ENCODE measurements at regions not wholly inside any gene's neighbourhood (a gene's known extent, or its start where the extent isn't known, plus 50 kb on each side); places are given as distances from the start of the nearest gene placed in this dataset.

GRCh38 chr6:23465912-23466311 lies 660.1 kb upstream of the NRSN1 start:
- TF ChIP-seq CTCF (conservative IDR thresholded peaks at IDR 0.05; ENCODE audit: low read length), result no peak
- no peak overlapping the region for H3K4me3 ChIP-seq (ENCODE audit: low read length)
- no peak for DNase-seq (ENCODE audit: low read depth)

- DNase-seq (ENCODE audit: low read depth), result no peak
- TF ChIP-seq CTCF (conservative IDR thresholded peaks at IDR 0.05; ENCODE audit: low read length), result no peak
Observed at GRCh38 chr6:23477586-23477985, 648.4 kb upstream of the NRSN1 start.

GRCh38 chr6:23478312-23478711 lies 647.7 kb upstream of the NRSN1 start:
- no peak for TF ChIP-seq CTCF (conservative IDR thresholded peaks at IDR 0.05; ENCODE audit: low read length)
- DNase-seq (ENCODE audit: low read depth), result no peak
- H3K4me3 ChIP-seq (ENCODE audit: low read length), result no peak overlapping the region

More at GRCh38 chr6:23477586-23477985, 648.4 kb upstream of the NRSN1 start:
- no peak overlapping the region for H3K4me3 ChIP-seq (ENCODE audit: low read length)

GRCh38 chr6:23483896-23484295 lies 642.1 kb upstream of the NRSN1 start:
- no peak overlapping the region for H3K4me3 ChIP-seq (ENCODE audit: low read length)
- no peak for DNase-seq (ENCODE audit: low read depth)
- TF ChIP-seq CTCF (conservative IDR thresholded peaks at IDR 0.05; ENCODE audit: low read length), result no peak

DNA sequence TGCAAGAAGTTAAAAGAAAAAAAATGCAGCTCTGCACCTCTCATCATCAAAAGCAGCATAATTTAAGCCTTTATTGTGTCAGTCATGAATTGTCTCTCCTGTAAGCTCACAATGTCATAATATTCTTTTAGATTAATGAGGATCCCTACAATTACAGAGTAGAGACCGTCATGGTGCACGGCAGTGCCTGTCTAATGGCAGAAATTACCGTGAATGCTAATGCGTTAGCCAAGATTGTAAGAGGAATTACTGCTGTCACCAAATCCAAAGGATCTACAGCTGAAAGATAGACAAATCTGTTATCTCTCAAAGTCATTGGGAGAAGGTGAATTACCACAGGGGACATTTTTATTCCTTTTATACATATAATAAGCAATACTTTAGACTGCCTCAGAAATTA lies 631.6 kb upstream of the NRSN1 start:
- no peak for TF ChIP-seq CTCF (conservative IDR thresholded peaks at IDR 0.05; ENCODE audit: low read length)
- no peak overlapping the region for H3K4me3 ChIP-seq (ENCODE audit: low read length)
- DNase-seq (ENCODE audit: low read depth), result no peak

- H3K4me3 ChIP-seq (ENCODE audit: low read length), result no peak overlapping the region
- no peak for TF ChIP-seq CTCF (conservative IDR thresholded peaks at IDR 0.05; ENCODE audit: low read length)
- DNase-seq (ENCODE audit: low read depth), result peak; percentile 25
Observed at GRCh38 chr6:23498013-23498412, 628.0 kb upstream of the NRSN1 start.

DNA sequence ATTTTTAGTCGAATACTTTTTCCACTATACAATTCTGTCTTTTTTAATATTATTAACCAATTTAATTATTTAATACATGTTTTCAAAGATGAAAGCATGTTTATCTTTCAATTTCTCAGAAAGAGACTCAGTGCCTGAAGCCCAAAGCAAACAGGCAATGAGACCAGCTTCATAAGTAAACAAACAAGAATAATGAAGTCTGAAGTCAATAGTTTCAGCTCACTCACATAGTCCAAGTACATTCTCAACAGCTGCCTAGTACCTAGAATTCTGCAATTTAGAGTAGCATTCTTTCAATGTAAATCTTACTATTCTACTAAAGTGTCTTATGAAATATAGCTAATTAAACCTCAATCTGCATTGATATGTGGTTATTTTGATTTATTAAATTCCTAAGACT lies 626.5 kb upstream of the NRSN1 start:
- DNase-seq (ENCODE audit: low read depth), result no peak
- no peak for TF ChIP-seq CTCF (conservative IDR thresholded peaks at IDR 0.05; ENCODE audit: low read length)
- H3K4me3 ChIP-seq (ENCODE audit: low read length), result no peak overlapping the region
